ENCODE measurements at regions not wholly inside any gene's neighbourhood (a gene's known extent, or its start where the extent isn't known, plus 50 kb on each side); places are given as distances from the start of the nearest gene placed in this dataset.
"Not testable (repeated sequence)": the region's sequence is repeated elsewhere in the genome, so short reads cannot be mapped to it uniquely, and the experiment has no call there.

- no peak for TF ChIP-seq EP300 (conservative IDR thresholded peaks at IDR 0.05; ENCODE audit: poor library complexity, severe bottlenecking)
- no peak for TF ChIP-seq REST (IDR thresholded peaks at IDR 0.05; ENCODE audit: borderline replicate concordance)
- TF ChIP-seq, protein P1, sequence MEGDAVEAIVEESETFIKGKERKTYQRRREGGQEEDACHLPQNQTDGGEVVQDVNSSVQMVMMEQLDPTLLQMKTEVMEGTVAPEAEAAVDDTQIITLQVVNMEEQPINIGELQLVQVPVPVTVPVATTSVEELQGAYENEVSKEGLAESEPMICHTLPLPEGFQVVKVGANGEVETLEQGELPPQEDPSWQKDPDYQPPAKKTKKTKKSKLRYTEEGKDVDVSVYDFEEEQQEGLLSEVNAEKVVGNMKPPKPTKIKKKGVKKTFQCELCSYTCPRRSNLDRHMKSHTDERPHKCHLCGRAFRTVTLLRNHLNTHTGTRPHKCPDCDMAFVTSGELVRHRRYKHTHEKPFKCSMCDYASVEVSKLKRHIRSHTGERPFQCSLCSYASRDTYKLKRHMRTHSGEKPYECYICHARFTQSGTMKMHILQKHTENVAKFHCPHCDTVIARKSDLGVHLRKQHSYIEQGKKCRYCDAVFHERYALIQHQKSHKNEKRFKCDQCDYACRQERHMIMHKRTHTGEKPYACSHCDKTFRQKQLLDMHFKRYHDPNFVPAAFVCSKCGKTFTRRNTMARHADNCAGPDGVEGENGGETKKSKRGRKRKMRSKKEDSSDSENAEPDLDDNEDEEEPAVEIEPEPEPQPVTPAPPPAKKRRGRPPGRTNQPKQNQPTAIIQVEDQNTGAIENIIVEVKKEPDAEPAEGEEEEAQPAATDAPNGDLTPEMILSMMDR (IDR thresholded peaks at IDR 0.05; ENCODE audit: poor library complexity, severe bottlenecking) = no peak
- no peak for TF ChIP-seq EZH2 (IDR thresholded peaks at IDR 0.05; ENCODE audit: borderline replicate concordance, insufficient read depth, low read length, poor library complexity, severe bottlenecking)
- no peak for TF ChIP-seq SMC3 (conservative IDR thresholded peaks at IDR 0.05; ENCODE audit: poor library complexity)
- no peak for TF ChIP-seq MXI1 (conservative IDR thresholded peaks at IDR 0.05; ENCODE audit: poor library complexity, severe bottlenecking)
- no peak for TF ChIP-seq RAD21 (conservative IDR thresholded peaks at IDR 0.05)
- no peak for TF ChIP-seq POLR2AphosphoS5 (IDR thresholded peaks at IDR 0.05)
- no peak for TF ChIP-seq TAF1 (IDR thresholded peaks at IDR 0.05; ENCODE audit: low read depth)
- Histone ChIP-seq H3F3A (ENCODE audit: insufficient read depth, low read length, poor library complexity, severe bottlenecking) (no peaks in the 10 kb centered on the region), H3K27me3 (ENCODE audit: insufficient read depth, low read depth, low read length) (no peaks in the 10 kb centered on the region), H3K79me2 (replicated peaks; ENCODE audit: insufficient read depth, low read length) (no peaks in the 10 kb centered on the region), H2AFZ (ENCODE audit: low read depth, low read length) (no peak overlapping the region), H3K9me3 (ENCODE audit: low read length) (no peaks in the 10 kb centered on the region), H3K9ac (ENCODE audit: low read length) (no peak overlapping the region), H3K4me3 (ENCODE audit: low read length) (no peak overlapping the region), H4K20me1 (ENCODE audit: insufficient read depth) (no peaks in the 10 kb centered on the region), H3K4me2 (ENCODE audit: low read length) (no peak overlapping the region), H3K27ac (ENCODE audit: low read length) (no peak overlapping the region), H3K9me2 (ENCODE audit: insufficient read depth, low read length) (no peaks in the 10 kb centered on the region), H3K36me3 (ENCODE audit: insufficient read depth, low read length) (no peaks in the 10 kb centered on the region)
These were observed 445.1 kb upstream of the UBE2E3 start for GRCh38 chr2:180535289-180535688.

DNA sequence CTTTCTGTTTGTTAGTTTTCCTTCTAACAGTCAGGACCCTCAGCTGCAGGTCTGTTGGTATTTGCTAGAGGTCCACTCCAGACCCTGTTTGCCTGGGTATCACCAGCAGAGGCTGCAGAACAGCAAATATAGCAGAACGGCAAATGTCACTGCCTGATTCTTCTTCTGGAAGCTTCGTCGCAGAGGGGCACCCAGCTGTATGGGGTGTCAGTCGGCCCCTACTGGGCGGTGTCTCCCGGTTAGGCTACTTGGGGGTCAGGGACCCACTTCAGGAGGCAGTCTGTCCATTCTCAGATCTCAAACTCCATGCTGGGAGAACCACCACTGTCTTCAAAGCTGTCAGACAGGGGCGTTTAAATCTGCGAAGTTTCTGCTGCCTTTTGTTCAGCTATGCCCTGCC, 448.6 kb upstream of the UBE2E3 start:
- H3K9me3 ChIP-seq (ENCODE audit: low read length); H3K36me3 ChIP-seq (ENCODE audit: insufficient read depth, low read length); H3F3A ChIP-seq (ENCODE audit: insufficient read depth, low read length, poor library complexity, severe bottlenecking); H3K9ac ChIP-seq (ENCODE audit: low read length); H2AFZ ChIP-seq (ENCODE audit: low read depth, low read length); H4K20me1 ChIP-seq (ENCODE audit: insufficient read depth); H3K79me2 ChIP-seq (replicated peaks; ENCODE audit: insufficient read depth, low read length); H3K27ac ChIP-seq (ENCODE audit: low read length); H3K4me2 ChIP-seq (ENCODE audit: low read length); H3K27me3 ChIP-seq (ENCODE audit: insufficient read depth, low read depth, low read length); H3K9me2 ChIP-seq (ENCODE audit: insufficient read depth, low read length); H3K4me3 ChIP-seq (ENCODE audit: low read length): not testable (repeated sequence)

DNA sequence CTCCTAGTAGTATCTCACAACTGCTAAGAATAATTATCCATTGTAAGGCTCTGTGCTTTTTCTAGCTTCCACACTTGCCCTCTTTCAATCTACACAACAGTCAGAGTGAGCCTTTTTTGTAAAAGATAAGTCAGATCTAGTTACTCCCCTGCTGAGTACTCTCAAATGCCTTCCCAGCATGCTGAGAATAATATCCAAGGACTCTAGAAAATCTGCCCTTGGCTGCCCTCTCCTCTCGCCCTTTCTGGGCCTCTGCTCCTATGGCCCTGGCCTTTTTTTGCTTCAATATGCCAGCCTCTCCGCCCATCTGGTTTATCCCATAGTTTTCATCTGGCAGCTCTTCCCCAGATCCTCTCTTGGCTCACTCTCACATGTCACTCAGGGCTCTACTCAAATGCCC, 455.9 kb upstream of the UBE2E3 start:
- Histone ChIP-seq H3K79me2 (replicated peaks; ENCODE audit: insufficient read depth, low read length) (no peaks in the 10 kb centered on the region), H3K9ac (ENCODE audit: low read length) (no peak overlapping the region), H3F3A (ENCODE audit: insufficient read depth, low read length, poor library complexity, severe bottlenecking) (no peaks in the 10 kb centered on the region), H3K9me2 (ENCODE audit: insufficient read depth, low read length) (no peaks in the 10 kb centered on the region), H3K4me3 (ENCODE audit: low read length) (no peak overlapping the region), H3K9me3 (ENCODE audit: low read length) (no peaks in the 10 kb centered on the region), H3K27ac (ENCODE audit: low read length) (no peak overlapping the region), H3K27me3 (ENCODE audit: insufficient read depth, low read depth, low read length) (no peaks in the 10 kb centered on the region), H3K4me2 (ENCODE audit: low read length) (no peak overlapping the region), H4K20me1 (ENCODE audit: insufficient read depth) (no peaks in the 10 kb centered on the region), H2AFZ (ENCODE audit: low read depth, low read length) (no peak overlapping the region), H3K36me3 (ENCODE audit: insufficient read depth, low read length) (no peaks in the 10 kb centered on the region)
- TF ChIP-seq SMC3 (conservative IDR thresholded peaks at IDR 0.05; ENCODE audit: poor library complexity) = no peak
- TF ChIP-seq POLR2AphosphoS5 (IDR thresholded peaks at IDR 0.05) = no peak
- TF ChIP-seq REST (IDR thresholded peaks at IDR 0.05; ENCODE audit: borderline replicate concordance) = no peak
- no peak for TF ChIP-seq EP300 (conservative IDR thresholded peaks at IDR 0.05; ENCODE audit: poor library complexity, severe bottlenecking)
- TF ChIP-seq RAD21 (conservative IDR thresholded peaks at IDR 0.05) = no peak
- TF ChIP-seq, protein P1 (IDR thresholded peaks at IDR 0.05; ENCODE audit: poor library complexity, severe bottlenecking) = no peak
- TF ChIP-seq EZH2 (IDR thresholded peaks at IDR 0.05; ENCODE audit: borderline replicate concordance, insufficient read depth, low read length, poor library complexity, severe bottlenecking) = no peak
- no peak for TF ChIP-seq TAF1 (IDR thresholded peaks at IDR 0.05; ENCODE audit: low read depth)
- no peak for TF ChIP-seq MXI1 (conservative IDR thresholded peaks at IDR 0.05; ENCODE audit: poor library complexity, severe bottlenecking)

Measured in neural cell (in vitro differentiated cells).